HCT116 (cell line): ENCODE measurements at regions not wholly inside any gene's neighbourhood (a gene's known extent, or its start where the extent isn't known, plus 50 kb on each side); places are given as distances from the start of the nearest gene placed in this dataset.

ENCODE experiments used
- ATAC-seq: fragments of 200-7000 bp; cut with Tn5 transposase; 2 replicates; pipeline ENCODE4 v1.9.1; 2020; ENCODE audit warnings: mild to moderate bottlenecking, moderate library complexity
- BruUV-seq: library from RNA; stranded (reverse); fragments of 400-500 nt; replicated peaks from 2 replicates; lab custom pipeline; 2021; lab: Mats Ljungman, UMichigan
- CTCF ChIA-PET: fragments of 300-600 bp; sonication (Branson Sonifier 250); formaldehyde crosslinking; loops from one replicate; lab custom pipeline; 2021; ENCODE audit warnings: antibody characterized with exemption; lab: Charles Lee
- POLR2A ChIA-PET: fragments of 300-600, 350-600 bp; sonication (Branson Sonifier 250); formaldehyde crosslinking; loops from one replicate; lab custom pipeline; 2021; ENCODE audit warnings: antibody characterized with exemption; lab: Charles Lee
- RAD21 ChIA-PET, 2 experiments: fragments of 300-600 bp; sonication (Branson Sonifier 250); formaldehyde crosslinking; loops; one replicate each; lab custom pipeline; 2023; ENCODE audit warnings: low total read pairs in 2 of 2; ENCODE audit not compliant: uncharacterized antibody in 2 of 2, unreplicated experiment in 2 of 2, low non-redundant PET in 1 of 2; lab: Charles Lee
- DNase-seq: peaks from one replicate; pipeline ENCODE4 v3.0.0-alpha.2; 2010; ENCODE audit warnings: low read depth, low spot score
- H2AFZ ChIP-seq: fragments of 200-600 bp; shearing (Covaris generic), sonication (generic); 2 replicates; pipeline ENCODE4 v1.6.1; 2017; ENCODE audit warnings: low read depth, mixed run types, mixed read lengths, antibody characterized with exemption, low read length; ENCODE audit not compliant: poor library complexity, severe bottlenecking
- H3K27ac ChIP-seq: 2 replicates; pipeline ENCODE4 v1.5.1; 2012; ENCODE audit warnings: low read depth, low read length
- H3K27me3 ChIP-seq: fragments of 200-600 bp; sonication (generic); 2 replicates; pipeline ENCODE4 v1.6.1; 2016; ENCODE audit warnings: mixed run types, low read length, mixed read lengths; ENCODE audit not compliant: insufficient read depth
- H3K36me3 ChIP-seq, 2 experiments: fragments of 200-500 bp in 1 of 2; fragments of 200-600 bp in 1 of 2; sonication (Bioruptor generic) in 1 of 2; sonication (generic) in 1 of 2; 2 replicates each; pipeline versions ENCODE4 v1.5.1 to v1.6.1; 2014 to 2016; ENCODE audit warnings: low read length in 2 of 2, inconsistent platforms in 1 of 2, mixed read lengths in 1 of 2, mixed run types in 1 of 2; ENCODE audit not compliant: insufficient read depth in 2 of 2, control insufficient read depth in 1 of 2
- H3K4me1 ChIP-seq, 2 experiments: fragments of 200-600 bp in 1 of 2; sonication (generic) in 1 of 2; 2 replicates each; pipeline versions ENCODE4 v1.5.1 to v1.6.1; 2012 to 2017; ENCODE audit warnings: low read length in 2 of 2, inconsistent platforms in 1 of 2, mild to moderate bottlenecking in 1 of 2, mixed read lengths in 1 of 2, mixed run types in 1 of 2, moderate library complexity in 1 of 2; ENCODE audit not compliant: insufficient read depth in 2 of 2, control insufficient read depth in 1 of 2
- H3K4me2 ChIP-seq: fragments of 200-600 bp; sonication (generic); 2 replicates; pipeline ENCODE4 v1.6.1; 2017; ENCODE audit warnings: mixed run types, low read length, mixed read lengths
- H3K4me3 ChIP-seq, 2 experiments: fragments of 200-600 bp in 1 of 2; sonication (generic) in 1 of 2; replicated peaks in 1 of 2; 2 replicates each; pipeline ENCODE4 v1.5.1; 2011 to 2016; ENCODE audit warnings: low read length in 2 of 2, control low read depth in 1 of 2, low read depth in 1 of 2, mild to moderate bottlenecking in 1 of 2, mixed read lengths in 1 of 2, mixed run types in 1 of 2
- H3K79me2 ChIP-seq: fragments of 200-600 bp; sonication (generic); 2 replicates; pipeline ENCODE4 v1.6.1; 2017; ENCODE audit warnings: mild to moderate bottlenecking, mixed run types, low read length, moderate library complexity, mixed read lengths; ENCODE audit not compliant: insufficient read depth
- H3K9ac ChIP-seq: fragments of 200-600 bp; sonication (generic); 2 replicates; pipeline ENCODE4 v1.6.1; 2016; ENCODE audit warnings: low read length, mixed read lengths
- H3K9me2 ChIP-seq: fragments of 200-600 bp; sonication (generic), shearing (Covaris generic); 2 replicates; pipeline ENCODE4 v1.6.1; 2017; ENCODE audit warnings: mixed run types, mild to moderate bottlenecking, moderate library complexity; ENCODE audit not compliant: insufficient read depth
- H3K9me3 ChIP-seq, 2 experiments: fragments of 200-500 bp in 1 of 2; fragments of 200-600 bp in 1 of 2; sonication (Bioruptor generic) in 1 of 2; sonication (generic) in 1 of 2; 2 replicates each; pipeline ENCODE4 v1.6.1; 2014 to 2017; ENCODE audit warnings: low read length in 2 of 2, mixed read lengths in 2 of 2, inconsistent platforms in 1 of 2, low read depth in 1 of 2, mild to moderate bottlenecking in 1 of 2, mixed run types in 1 of 2, moderate library complexity in 1 of 2; ENCODE audit not compliant: control insufficient read depth in 1 of 2, insufficient read depth in 1 of 2
- H4K20me1 ChIP-seq: fragments of 200-600 bp; sonication (generic), shearing (Covaris generic); 2 replicates; pipeline ENCODE4 v1.6.1; 2017; ENCODE audit warnings: mixed run types, mild to moderate bottlenecking, moderate library complexity; ENCODE audit not compliant: insufficient read depth
- ATF3 ChIP-seq: IDR thresholded peaks from 2 replicates; pipeline ENCODE4 v1.6.1; 2012
- CEBPB ChIP-seq: IDR thresholded peaks from 2 replicates; pipeline ENCODE4 v1.6.1; 2012; ENCODE audit warnings: low read depth
- CTCF ChIP-seq, 3 experiments: fragments of 200-600 bp in 1 of 3; sonication (generic) in 1 of 3; IDR thresholded peaks in 2 of 3; conservative IDR thresholded peaks in 1 of 3; 2 replicates each; pipeline ENCODE4 v1.5.1; 2012 to 2017; ENCODE audit warnings: low read depth in 2 of 3, low read length in 2 of 3, antibody characterized with exemption in 1 of 3, borderline replicate concordance in 1 of 3, control low read depth in 1 of 3, mild to moderate bottlenecking in 1 of 3, mixed read lengths in 1 of 3, mixed run types in 1 of 3, moderate library complexity in 1 of 3; ENCODE audit not compliant: insufficient read depth in 1 of 3
- EGR1 ChIP-seq: IDR thresholded peaks from 2 replicates; pipeline ENCODE4 v1.6.1; 2012; ENCODE audit warnings: low read depth
- ELF1 ChIP-seq: IDR thresholded peaks from 2 replicates; pipeline ENCODE4 v1.6.1; 2012; ENCODE audit warnings: low read depth, borderline replicate concordance
- EZH2 ChIP-seq: fragments of 200-600 bp; sonication (generic); IDR thresholded peaks from 2 replicates; pipeline ENCODE4 v1.6.1; 2017; ENCODE audit warnings: antibody characterized with exemption, mixed run types
- EZH2phosphoT487 ChIP-seq: fragments of 200-600 bp; IDR thresholded peaks from 2 replicates; pipeline ENCODE4 v1.6.1; 2018; ENCODE audit warnings: antibody characterized with exemption, borderline replicate concordance
- FOSL1 ChIP-seq: IDR thresholded peaks from 2 replicates; pipeline ENCODE4 v1.6.1; 2012; ENCODE audit warnings: low read depth
- MAX ChIP-seq: IDR thresholded peaks from 2 replicates; pipeline ENCODE4 v1.6.1; 2012
- POLR2A ChIP-seq: IDR thresholded peaks from 2 replicates; pipeline ENCODE4 v1.7.0; 2011; ENCODE audit warnings: borderline replicate concordance; ENCODE audit not compliant: insufficient read depth, insufficient read length; ENCODE audit errors: extremely low read depth
- RAD21 ChIP-seq: IDR thresholded peaks from 2 replicates; pipeline ENCODE4 v1.6.1; 2012; ENCODE audit warnings: low read depth, mild to moderate bottlenecking
- REST ChIP-seq: IDR thresholded peaks from 2 replicates; pipeline ENCODE4 v1.6.1; 2012; ENCODE audit warnings: low read depth
- SIN3A ChIP-seq: IDR thresholded peaks from 2 replicates; pipeline ENCODE4 v1.6.1; 2012; ENCODE audit warnings: low read depth
- SP1 ChIP-seq: IDR thresholded peaks from 2 replicates; pipeline ENCODE4 v1.6.1; 2012; ENCODE audit warnings: low read depth
- SRF ChIP-seq: IDR thresholded peaks from 2 replicates; pipeline ENCODE4 v1.6.1; 2012; ENCODE audit warnings: low read depth
- TCF7L2 ChIP-seq: IDR thresholded peaks from 2 replicates; pipeline ENCODE4 v1.7.0; 2011; ENCODE audit warnings: borderline replicate concordance, inconsistent platforms; ENCODE audit not compliant: insufficient read depth, insufficient read length; ENCODE audit errors: extremely low read depth
- YY1 ChIP-seq: IDR thresholded peaks from 2 replicates; pipeline ENCODE4 v1.6.1; 2011; ENCODE audit warnings: low read length, low read depth, moderate library complexity, mild to moderate bottlenecking; ENCODE audit not compliant: insufficient replicate concordance; ENCODE audit errors: extremely low read depth
- ZFX ChIP-seq: fragments of 450-650 bp; IDR thresholded peaks from 2 replicates; pipeline ENCODE4 v1.6.1; 2017
- ZNF274 ChIP-seq: fragments of 200-500 bp; sonication (Bioruptor generic); IDR thresholded peaks from 2 replicates; pipeline ENCODE4 v1.6.1; 2014; ENCODE audit warnings: mild to moderate bottlenecking, low read depth, low read length, inconsistent platforms
- intact Hi-C: fragments of 100-400 bp; cut with micrococcal nuclease; formaldehyde crosslinking; loops from 2 replicates; pipeline ENCODE4 v1.10.0; 2022

- CTCF ChIA-PET = no interaction called here
Measured at GRCh38 chr11:32033491-32033890, 57.4 kb upstream of the RCN1 start.

More at GRCh38 chr11:32033491-32033890, 57.4 kb upstream of the RCN1 start:
- no peak overlapping the region for H3K27ac ChIP-seq
- DNase-seq (no peak), ATAC-seq (no peak)
- intact Hi-C loops = no loop called here
- RAD21 ChIA-PET = no interaction called here
- H3K36me3 ChIP-seq = no peaks in the 10 kb centered on the region
- TF ChIP-seq POLR2A (no peak), EGR1 (no peak), EZH2phosphoT487 (no peak), SRF (no peak), CEBPB (no peak), REST (no peak), RAD21 (no peak), YY1 (no peak), ATF3 (no peak), TCF7L2 (no peak), ELF1 (no peak), EZH2 (no peak), ZNF274 (no peak), MAX (no peak), FOSL1 (no peak), SIN3A (no peak), CTCF (IDR thresholded peaks at IDR 0.05 in 2 of 3, conservative IDR thresholded peaks at IDR 0.05 in 1 of 3; ENCODE audit: borderline replicate concordance in 1 of 3, insufficient read depth in 1 of 3, low read depth in 2 of 3, low read length in 2 of 3) (no peak), SP1 (no peak), ZFX (no peak)
- H4K20me1 ChIP-seq = no peaks in the 10 kb centered on the region
- no TSS peak for BruUV-seq
- no peaks in the 10 kb centered on the region for H3K9me2 ChIP-seq
- no peak overlapping the region for H3K9ac ChIP-seq
- H3K4me3 ChIP-seq = no peak overlapping the region
- peaks cover 27% of the 10 kb centered on the region for H3K27me3 ChIP-seq
- POLR2A ChIA-PET = no interaction called here
- H3K4me2 ChIP-seq = no peak overlapping the region
- H2AFZ ChIP-seq = no peak overlapping the region
- H3K79me2 ChIP-seq = no peaks in the 10 kb centered on the region
- H3K4me1 ChIP-seq = no peaks in the 10 kb centered on the region
- H3K9me3 ChIP-seq = no peaks in the 10 kb centered on the region
